Stimulated activated CD8-positive, alpha-beta memory T cell treated with anti-CD3 and anti-CD28 coated beads, Interleukin-15, amount 100 ng/mL, for 24 hours (primary cell): ENCODE measurements at regions not wholly inside any gene's neighbourhood (a gene's known extent, or its start where the extent isn't known, plus 50 kb on each side); places are given as distances from the start of the nearest gene placed in this dataset.
"Not testable (repeated sequence)": the region's sequence is repeated elsewhere in the genome, so short reads cannot be mapped to it uniquely, and the experiment has no call there.

Experiments
- DNase-seq: peaks from one replicate; pipeline ENCODE4 v3.0.0-alpha.2; 2020; ENCODE audit warnings: low read depth

DNA sequence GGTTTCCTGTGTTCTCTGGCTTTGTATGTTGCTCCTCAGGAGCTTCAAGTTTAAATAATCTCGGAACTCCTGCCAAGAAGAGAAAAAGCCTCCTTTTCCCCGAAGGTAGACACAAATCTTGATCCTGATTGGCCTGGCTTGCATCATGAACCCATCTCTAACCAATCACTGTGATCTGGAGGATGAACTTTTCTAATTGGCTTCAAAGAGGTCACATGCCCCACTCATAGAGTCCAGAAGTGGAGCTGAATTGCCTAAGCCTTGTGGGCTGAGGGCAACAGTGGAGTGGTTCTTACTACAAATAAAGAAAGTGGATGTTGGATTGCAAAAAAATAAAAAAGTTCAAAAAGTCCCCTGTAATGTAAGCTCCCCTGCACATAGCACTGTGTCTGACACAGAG, 245.9 kb downstream of the MID1IP1 start:
- DNase-seq: no peak

GRCh38 chrX:39049975-39050374, 248.7 kb downstream of the MID1IP1 start:
- DNase-seq: no peak

DNA sequence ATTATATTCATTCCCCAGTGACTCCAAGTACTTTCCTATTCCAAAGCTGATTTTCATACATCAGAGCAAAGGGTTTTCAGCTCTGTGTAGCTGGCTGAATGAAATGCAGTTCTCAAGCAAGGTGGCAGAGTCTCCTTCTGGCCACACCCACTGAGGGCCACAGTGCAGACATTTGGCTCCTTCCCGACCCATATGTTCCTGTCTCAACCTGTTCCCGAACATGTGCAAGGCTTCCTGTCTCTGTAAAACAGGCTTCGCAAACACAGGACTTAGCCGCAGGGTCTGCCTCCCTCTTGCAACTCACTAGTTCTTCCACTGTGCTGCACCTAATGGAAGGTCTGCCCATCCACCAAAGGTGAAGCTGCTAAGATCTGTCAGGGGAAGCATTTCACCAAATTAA, 249.2 kb downstream of the MID1IP1 start:
- DNase-seq: no peak

DNA sequence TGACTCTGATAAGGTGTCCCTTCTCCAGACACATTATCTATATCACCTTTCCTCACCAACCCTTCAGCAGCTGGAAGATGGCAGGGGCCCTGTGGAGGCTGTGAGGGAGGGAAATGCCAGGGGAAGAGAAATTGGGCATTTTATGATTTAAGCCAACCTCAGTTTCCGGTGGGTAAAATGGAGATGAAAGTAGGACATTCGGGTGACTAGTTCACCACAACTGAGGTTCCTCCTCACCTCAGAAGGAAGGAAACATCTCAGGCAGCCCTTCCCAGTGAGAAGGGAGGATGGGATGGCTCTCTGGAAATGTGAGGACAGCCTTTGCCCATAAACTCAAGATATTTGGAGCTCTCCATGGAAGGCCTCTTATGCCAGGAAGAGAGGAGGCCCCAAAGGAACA, 251.5 kb downstream of the MID1IP1 start:
- no peak for DNase-seq

- DNase-seq: no peak
Measured at GRCh38 chrX:39058724-39059123, 257.5 kb downstream of the MID1IP1 start.

- no peak for DNase-seq
Measured at GRCh38 chrX:39059866-39060265, 258.6 kb downstream of the MID1IP1 start.

DNA sequence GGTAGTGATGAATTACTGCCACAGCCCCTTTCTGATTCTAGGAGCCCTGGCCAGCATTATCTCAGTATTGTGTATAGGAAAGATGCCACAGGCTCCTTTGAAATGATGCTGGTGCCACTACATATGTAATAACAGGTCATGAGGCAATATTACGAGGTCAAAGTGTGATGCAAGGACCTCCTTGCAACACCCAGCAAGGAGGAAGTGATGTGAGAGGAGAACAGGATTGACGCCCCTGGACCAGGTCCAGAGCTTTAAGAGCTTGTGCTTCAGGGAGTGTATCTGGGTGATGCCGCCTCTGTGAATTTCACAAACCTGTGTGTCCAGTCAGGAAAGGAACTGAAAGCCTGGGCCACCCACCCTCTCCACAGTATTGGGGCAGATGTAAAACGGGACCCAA, 261.8 kb downstream of the MID1IP1 start:
- no peak for DNase-seq

DNA sequence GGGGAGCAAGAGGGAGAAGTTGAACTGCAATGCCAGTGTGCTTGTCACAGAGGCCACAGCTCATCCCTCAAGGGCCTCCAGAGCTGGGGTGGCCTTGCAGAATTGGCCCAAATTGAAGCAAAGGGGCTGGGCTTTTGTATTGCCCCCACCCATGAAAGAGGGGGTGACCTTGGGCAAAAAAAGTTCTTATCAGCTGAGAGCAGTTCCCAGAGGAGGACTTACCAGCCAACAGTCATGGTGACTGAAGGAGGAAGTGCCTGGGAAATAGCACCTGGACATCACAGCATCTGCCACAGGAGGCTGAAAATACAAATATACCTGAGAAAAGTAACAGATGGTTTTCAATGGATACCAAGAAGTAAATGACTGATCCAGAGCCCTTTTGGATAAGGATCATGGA, 262.4 kb downstream of the MID1IP1 start:
- DNase-seq: no peak

DNA sequence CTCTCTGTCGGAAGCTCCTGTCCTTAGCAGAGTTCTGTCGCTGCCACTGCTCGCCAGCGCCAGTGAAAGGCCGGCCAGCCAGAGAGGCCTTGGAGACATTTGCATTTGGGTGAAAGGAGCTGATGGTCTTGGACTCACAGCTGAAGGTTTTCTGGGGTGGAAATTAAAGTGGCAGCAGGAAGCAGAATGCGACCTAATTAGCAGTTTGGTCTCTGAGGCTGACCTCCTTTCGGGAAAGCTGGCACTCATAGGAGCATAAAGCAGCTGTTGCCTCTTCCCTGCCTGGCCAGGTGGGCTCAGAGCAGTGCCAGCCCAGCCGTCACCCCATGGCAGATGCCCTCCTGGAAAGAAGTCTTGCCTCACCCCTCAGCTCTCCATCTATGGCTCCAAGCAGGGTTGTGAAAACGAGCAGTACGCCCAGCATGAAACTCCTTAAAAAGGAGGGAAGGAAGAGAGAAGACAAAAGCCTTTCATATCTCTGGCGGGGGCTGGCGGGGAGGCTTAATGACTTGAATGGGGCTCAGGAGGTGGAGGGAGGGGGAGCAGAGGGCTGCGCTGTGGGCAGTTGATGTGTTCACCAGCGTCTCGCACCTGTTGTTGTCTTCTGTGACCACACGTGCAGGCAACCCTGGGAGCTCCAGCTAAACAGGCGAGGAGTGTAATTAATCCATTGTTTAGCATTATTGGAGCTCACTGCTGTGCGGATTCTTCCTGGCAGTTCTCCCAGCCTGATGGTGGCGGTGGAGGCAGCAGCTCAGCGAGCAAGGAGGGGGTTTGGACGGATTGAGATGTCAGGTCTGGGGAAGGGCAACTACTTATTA, 264.0 kb downstream of the MID1IP1 start:
- no peak for DNase-seq

- no peak for DNase-seq
Measured at GRCh38 chrX:39067866-39068265, 266.6 kb downstream of the MID1IP1 start.

- DNase-seq: not testable (repeated sequence)
Measured at GRCh38 chrX:39068634-39069033, 267.4 kb downstream of the MID1IP1 start.

GRCh38 chrX:39070009-39070408, 268.8 kb downstream of the MID1IP1 start:
- DNase-seq: no peak

GRCh38 chrX:39073131-39073530, 271.9 kb downstream of the MID1IP1 start:
- DNase-seq: no peak

GRCh38 chrX:39096599-39096998, 295.3 kb downstream of the MID1IP1 start:
- no peak for DNase-seq

- no peak for DNase-seq
Measured at GRCh38 chrX:39104745-39105144, 303.5 kb downstream of the MID1IP1 start.

- no peak for DNase-seq
Measured at GRCh38 chrX:39112143-39112542, 310.9 kb downstream of the MID1IP1 start.

DNA sequence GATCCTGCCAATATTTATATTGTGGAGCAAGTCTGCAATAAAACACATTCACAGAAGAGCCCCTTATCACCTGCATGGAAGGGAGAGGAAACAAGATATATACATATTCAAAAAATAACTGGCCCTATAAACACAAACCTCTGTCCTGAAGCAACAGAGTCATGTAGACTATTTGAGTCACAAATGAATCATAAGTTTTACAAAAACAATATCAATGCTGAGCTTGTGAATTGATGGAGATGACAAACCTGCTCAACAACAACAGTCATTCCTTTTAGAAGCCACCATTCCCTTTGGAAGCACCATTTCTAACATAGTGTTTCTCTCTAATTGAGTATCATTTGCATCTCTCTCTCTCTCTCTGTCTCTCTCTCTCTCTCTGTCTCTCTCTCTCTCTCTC, 313.9 kb downstream of the MID1IP1 start:
- no peak for DNase-seq

- DNase-seq: no peak
Measured at GRCh38 chrX:39117101-39117500, 315.8 kb downstream of the MID1IP1 start.

- DNase-seq: no peak
Measured at GRCh38 chrX:39121903-39122302, 320.6 kb downstream of the MID1IP1 start.

- no peak for DNase-seq
Measured at GRCh38 chrX:39125834-39126233, 324.6 kb downstream of the MID1IP1 start.

- no peak for DNase-seq
Measured at GRCh38 chrX:39133971-39134370, 332.7 kb downstream of the MID1IP1 start.

- DNase-seq: no peak
Measured at GRCh38 chrX:39137363-39137954, 336.2 kb downstream of the MID1IP1 start.

DNA sequence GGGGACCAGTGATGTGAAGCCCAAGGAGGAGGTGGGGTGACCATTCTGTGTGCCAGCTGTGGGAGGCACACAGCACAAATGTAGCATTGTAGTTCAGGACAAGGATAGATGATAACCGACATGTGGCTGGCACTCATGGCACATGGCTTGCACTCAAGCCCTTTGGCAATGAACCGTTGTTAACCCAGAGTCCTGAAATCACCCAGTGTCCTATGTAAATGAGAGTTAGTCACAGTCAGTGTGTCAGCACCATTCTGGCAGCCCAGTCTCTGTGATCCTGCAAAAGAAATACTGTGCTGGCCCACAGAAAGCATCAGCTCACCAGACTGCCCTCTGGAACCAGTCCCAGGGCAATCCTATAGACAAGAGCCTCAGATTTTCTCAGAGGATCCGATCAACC, 339.3 kb downstream of the MID1IP1 start:
- no peak for DNase-seq

DNA sequence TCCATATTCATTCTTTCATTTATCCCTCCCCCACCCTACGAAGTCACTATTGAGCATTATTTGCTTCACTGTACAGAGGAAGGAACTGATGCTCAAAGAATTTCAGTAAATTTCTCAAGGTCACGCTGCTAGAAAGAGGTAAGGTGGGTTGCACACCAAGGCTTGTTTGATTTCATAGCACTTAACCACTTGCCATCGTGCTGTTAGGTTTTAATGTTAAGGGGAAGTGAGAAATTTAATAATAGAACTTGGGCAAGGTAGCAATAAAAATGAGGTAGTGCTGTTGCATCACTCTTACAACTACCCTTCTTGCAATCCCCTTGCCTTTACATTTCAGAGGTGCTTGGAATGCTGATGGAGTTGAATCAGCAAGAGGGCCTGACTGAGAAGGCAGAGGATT, 343.1 kb downstream of the MID1IP1 start:
- DNase-seq: no peak
